ENCODE measurements at regions not wholly inside any gene's neighbourhood (a gene's known extent, or its start where the extent isn't known, plus 50 kb on each side); places are given as distances from the start of the nearest gene placed in this dataset.

DNA sequence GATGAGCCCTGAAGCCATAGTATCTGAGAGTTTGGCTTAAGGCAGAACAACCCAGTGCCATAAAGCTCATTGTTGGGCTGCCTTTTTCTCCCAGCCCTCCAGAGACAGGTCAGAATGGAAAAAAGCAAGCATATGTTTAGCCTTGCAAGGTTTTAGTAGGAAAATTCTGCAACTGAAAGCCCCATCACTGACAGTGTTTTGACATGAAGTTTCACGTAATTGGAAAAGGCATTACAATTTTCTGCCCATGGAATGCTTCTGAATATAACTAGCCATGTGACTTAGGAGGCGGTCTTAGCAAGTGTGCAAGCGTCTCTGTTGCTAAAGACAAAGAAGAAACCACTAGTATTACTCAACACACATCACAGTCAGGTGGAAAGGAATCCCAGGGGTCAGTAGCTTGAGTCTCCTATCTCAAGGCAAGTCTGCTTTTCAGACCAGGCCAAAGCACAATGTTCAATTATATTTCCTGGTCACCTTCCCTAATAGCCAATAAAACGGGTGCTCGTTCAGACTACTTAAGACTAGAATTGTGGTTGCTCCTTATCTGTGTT is 117.6 kb downstream of the CARTPT start:
- TF ChIP-seq, protein P1, sequence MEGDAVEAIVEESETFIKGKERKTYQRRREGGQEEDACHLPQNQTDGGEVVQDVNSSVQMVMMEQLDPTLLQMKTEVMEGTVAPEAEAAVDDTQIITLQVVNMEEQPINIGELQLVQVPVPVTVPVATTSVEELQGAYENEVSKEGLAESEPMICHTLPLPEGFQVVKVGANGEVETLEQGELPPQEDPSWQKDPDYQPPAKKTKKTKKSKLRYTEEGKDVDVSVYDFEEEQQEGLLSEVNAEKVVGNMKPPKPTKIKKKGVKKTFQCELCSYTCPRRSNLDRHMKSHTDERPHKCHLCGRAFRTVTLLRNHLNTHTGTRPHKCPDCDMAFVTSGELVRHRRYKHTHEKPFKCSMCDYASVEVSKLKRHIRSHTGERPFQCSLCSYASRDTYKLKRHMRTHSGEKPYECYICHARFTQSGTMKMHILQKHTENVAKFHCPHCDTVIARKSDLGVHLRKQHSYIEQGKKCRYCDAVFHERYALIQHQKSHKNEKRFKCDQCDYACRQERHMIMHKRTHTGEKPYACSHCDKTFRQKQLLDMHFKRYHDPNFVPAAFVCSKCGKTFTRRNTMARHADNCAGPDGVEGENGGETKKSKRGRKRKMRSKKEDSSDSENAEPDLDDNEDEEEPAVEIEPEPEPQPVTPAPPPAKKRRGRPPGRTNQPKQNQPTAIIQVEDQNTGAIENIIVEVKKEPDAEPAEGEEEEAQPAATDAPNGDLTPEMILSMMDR (IDR thresholded peaks at IDR 0.05) = no peak
- no peak for TF ChIP-seq POLR2A (IDR thresholded peaks at IDR 0.05)
